Vagina (tissue), 2 donors: ENCODE measurements at regions not wholly inside any gene's neighbourhood (a gene's known extent, or its start where the extent isn't known, plus 50 kb on each side); places are given as distances from the start of the nearest gene placed in this dataset.

ENCODE experiments used
- DNase-seq, 2 donors: peaks; one replicate each; pipeline ENCODE4 v3.0.0-alpha.2; 2017; ENCODE audit errors: extremely low spot score in 2 of 2
- H3K27ac ChIP-seq: fragments of 200-600 bp; sonication (generic); one replicate; pipeline ENCODE4 v1.5.1; 2019
- H3K27me3 ChIP-seq: fragments of 200-600 bp; sonication (generic); one replicate; pipeline ENCODE4 v1.5.1; 2019
- H3K36me3 ChIP-seq, 2 donors: fragments of 200-600 bp; sonication (generic); one replicate each; pipeline ENCODE4 v1.5.1; 2017 to 2019
- H3K4me1 ChIP-seq: fragments of 200-600 bp; sonication (generic); one replicate; pipeline ENCODE4 v1.5.1; 2019
- H3K4me3 ChIP-seq, 2 donors: fragments of 200-600 bp; sonication (generic); 1 replicate in 1 of 2; 2 replicates in 1 of 2; pipeline ENCODE4 v1.5.1; 2016 to 2019
- H3K9me3 ChIP-seq: fragments of 200-600 bp; sonication (generic); one replicate; pipeline ENCODE4 v1.5.1; 2019
- POLR2A ChIP-seq, 2 donors: fragments of 450-650 bp; IDR thresholded peaks; one replicate each; pipeline ENCODE4 v1.6.1; 2017; ENCODE audit warnings: antibody characterized with exemption in 2 of 2, mild to moderate bottlenecking in 2 of 2, moderate library complexity in 2 of 2
- POLR2AphosphoS5 ChIP-seq, 2 donors: sonication (generic); formaldehyde crosslinking; IDR thresholded peaks; one replicate each; pipeline ENCODE4 v1.9.0; 2017; ENCODE audit warnings: antibody characterized with exemption in 2 of 2, mild to moderate bottlenecking in 2 of 2, low read depth in 1 of 2; ENCODE audit not compliant: insufficient read depth in 1 of 2
- intact Hi-C: fragments of 100-400 bp; cut with DNase I; formaldehyde crosslinking; loops from one replicate; pipeline ENCODE4 v1.15.1; 2023
- TF ChIP-seq, protein P1 (sequence below), 3 experiments: fragments of 450-650 bp in 2 of 3; fragments of 200-600 bp in 1 of 3; sonication (generic) in 1 of 3; IDR thresholded peaks; one replicate each; pipeline ENCODE4 v1.5.1; 2017 to 2019; ENCODE audit warnings: antibody characterized with exemption in 3 of 3, mild to moderate bottlenecking in 2 of 3, moderate library complexity in 2 of 3

DNA sequence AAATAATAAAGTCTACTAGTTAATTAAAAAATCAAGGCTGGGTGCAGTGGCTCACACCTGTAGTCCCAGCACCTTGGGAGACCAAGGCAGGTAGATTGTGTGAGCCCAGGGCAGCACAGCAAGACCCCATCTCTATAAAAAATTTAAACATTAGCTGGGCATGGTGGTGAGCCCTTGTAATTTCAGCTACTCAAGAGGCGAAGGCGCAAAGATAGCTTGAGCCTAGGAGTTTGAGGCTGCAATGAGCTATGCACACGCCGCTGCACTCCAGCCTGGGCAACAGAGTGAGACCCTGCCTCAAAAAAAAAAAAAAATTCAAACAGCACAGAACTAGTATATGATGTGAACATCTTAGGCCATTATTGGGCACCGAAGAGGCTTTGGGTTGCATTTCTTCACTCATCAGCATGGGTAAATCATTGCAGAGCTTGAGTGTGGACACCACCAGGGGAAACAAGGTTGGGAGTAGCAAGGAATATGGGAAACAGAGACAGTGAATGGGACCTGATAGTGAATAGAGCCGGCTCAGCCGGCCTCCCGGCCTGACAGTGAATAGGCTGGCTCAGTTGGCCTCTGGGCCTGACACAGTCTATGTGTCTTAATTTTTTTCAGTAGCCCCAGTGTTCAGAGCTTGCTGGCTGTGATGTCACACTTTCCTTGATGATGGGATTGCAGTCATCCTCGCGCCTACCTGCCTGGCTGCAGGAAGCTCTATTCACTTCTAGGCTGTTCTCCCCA is 89.1 kb upstream of the ERRFI1 start:
- no peaks in the 10 kb centered on the region for H3K36me3 ChIP-seq
- H3K4me3 ChIP-seq = no peak overlapping the region
- DNase-seq = no peak
- peak overlapping the region; percentile 84 for H3K27ac ChIP-seq
- intact Hi-C loops = loop anchor here (10.0 kb wide), 1 partner anchor 80 kb away; no protein-coding TSS in a partner anchor
- TF ChIP-seq, protein P1, sequence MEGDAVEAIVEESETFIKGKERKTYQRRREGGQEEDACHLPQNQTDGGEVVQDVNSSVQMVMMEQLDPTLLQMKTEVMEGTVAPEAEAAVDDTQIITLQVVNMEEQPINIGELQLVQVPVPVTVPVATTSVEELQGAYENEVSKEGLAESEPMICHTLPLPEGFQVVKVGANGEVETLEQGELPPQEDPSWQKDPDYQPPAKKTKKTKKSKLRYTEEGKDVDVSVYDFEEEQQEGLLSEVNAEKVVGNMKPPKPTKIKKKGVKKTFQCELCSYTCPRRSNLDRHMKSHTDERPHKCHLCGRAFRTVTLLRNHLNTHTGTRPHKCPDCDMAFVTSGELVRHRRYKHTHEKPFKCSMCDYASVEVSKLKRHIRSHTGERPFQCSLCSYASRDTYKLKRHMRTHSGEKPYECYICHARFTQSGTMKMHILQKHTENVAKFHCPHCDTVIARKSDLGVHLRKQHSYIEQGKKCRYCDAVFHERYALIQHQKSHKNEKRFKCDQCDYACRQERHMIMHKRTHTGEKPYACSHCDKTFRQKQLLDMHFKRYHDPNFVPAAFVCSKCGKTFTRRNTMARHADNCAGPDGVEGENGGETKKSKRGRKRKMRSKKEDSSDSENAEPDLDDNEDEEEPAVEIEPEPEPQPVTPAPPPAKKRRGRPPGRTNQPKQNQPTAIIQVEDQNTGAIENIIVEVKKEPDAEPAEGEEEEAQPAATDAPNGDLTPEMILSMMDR (IDR thresholded peaks at IDR 0.05) = no peak
- no peak for TF ChIP-seq POLR2A (IDR thresholded peaks at IDR 0.05)
- TF ChIP-seq POLR2AphosphoS5 (IDR thresholded peaks at IDR 0.05; ENCODE audit: insufficient read depth in 1 of 2, low read depth in 1 of 2) = no peak
- no peaks in the 10 kb centered on the region for H3K27me3 ChIP-seq
- peaks cover 50% of the 10 kb centered on the region for H3K4me1 ChIP-seq
- H3K9me3 ChIP-seq = no peaks in the 10 kb centered on the region

DNA sequence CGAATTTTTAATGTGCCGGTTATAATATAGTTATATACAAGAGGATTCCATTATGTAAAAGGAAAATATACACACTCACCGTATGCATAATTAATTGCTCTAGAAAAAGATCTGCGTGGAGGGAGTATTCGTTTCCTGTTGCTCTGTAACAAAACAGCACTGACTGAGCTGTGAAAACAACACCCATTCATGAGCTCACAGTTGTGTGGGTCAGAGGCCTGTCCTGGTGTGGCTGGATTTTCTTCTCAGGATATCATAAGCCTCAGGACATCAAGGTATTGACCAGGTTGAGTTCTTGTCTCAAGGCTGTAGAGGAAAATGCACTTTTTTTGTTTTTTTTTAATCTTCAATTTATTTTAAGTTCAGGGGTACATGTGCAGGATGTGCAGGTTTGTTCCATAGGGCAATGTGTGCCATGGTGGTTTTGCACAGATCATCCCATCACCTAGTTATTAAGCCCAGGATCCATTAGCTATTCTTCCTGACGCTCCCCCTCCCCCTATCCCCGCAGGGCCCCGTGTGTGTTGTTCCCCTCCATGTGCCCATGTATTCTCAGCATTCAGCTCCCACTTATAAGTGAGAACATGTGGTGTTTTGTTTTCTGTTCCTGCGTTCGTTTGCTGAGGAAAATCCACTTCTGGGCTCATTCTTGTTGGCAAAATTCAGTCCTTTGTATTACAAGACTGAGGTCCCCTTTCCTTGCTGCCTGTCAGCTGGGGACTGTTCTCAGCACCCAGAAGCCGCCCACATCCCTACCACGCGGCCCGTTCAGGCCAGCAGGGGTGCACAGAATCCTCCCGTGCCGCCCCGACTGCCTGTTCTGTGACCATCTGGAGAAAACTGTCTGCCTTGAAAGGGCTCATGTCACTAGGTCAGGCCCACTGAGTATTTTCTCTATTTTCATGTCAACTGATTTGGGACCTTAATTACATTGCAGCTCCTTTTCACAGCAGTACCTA is 87.4 kb upstream of the ERRFI1 start:
- Histone ChIP-seq H3K4me1 (peaks cover 38% of the 10 kb centered on the region), H3K27me3 (no peaks in the 10 kb centered on the region), H3K9me3 (no peaks in the 10 kb centered on the region), H3K36me3 (no peaks in the 10 kb centered on the region), H3K27ac (no peak overlapping the region), H3K4me3 (no peak overlapping the region)
- no peak for DNase-seq
- no peak for TF ChIP-seq POLR2A (IDR thresholded peaks at IDR 0.05)
- TF ChIP-seq, protein P1 (IDR thresholded peaks at IDR 0.05) = no peak
- no peak for TF ChIP-seq POLR2AphosphoS5 (IDR thresholded peaks at IDR 0.05; ENCODE audit: insufficient read depth in 1 of 2, low read depth in 1 of 2)
- intact Hi-C loops = loop anchor here (10.0 kb wide), 1 partner anchor 79 kb away; no protein-coding TSS in a partner anchor

DNA sequence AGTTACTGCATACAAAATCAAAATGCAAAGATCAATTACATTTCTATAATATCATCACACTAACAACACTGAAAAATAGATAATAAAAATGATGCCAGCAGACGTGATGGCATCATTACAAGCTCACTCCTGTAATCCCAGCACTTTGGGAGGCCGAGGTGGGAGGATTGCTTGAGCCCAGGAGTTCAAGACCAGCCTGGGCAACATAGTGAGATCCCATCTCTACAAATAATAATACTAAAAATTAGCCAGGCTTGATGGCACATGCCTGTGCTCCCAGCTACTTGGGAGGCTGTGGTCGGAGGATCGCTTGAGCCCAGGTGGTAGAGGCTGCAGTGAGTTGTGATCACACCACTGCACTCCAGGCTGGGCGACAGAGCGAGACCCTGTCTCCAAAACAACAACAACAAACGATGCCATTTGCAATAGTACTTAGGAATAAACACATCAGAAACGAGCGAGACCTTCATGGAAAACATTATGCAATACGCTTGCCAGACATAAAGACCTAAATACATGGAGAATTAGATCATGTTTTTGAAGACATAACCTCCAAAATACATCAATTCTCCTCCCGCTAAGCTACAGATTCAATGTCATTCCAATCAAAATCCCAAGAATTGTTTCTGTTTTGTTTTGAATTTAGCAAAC is 86.6 kb upstream of the ERRFI1 start:
- H3K36me3 ChIP-seq = no peaks in the 10 kb centered on the region
- no peaks in the 10 kb centered on the region for H3K27me3 ChIP-seq
- H3K9me3 ChIP-seq = no peaks in the 10 kb centered on the region
- intact Hi-C loops = loop anchor here (10.0 kb wide), 1 partner anchor 78 kb away; no protein-coding TSS in a partner anchor
- no peak overlapping the region for H3K27ac ChIP-seq
- no peak for DNase-seq
- TF ChIP-seq, protein P1 (IDR thresholded peaks at IDR 0.05) = no peak
- TF ChIP-seq POLR2A (IDR thresholded peaks at IDR 0.05) (no peak), POLR2AphosphoS5 (IDR thresholded peaks at IDR 0.05; ENCODE audit: insufficient read depth in 1 of 2, low read depth in 1 of 2) (no peak)
- peaks cover 30% of the 10 kb centered on the region for H3K4me1 ChIP-seq
- H3K4me3 ChIP-seq = no peak overlapping the region

DNA sequence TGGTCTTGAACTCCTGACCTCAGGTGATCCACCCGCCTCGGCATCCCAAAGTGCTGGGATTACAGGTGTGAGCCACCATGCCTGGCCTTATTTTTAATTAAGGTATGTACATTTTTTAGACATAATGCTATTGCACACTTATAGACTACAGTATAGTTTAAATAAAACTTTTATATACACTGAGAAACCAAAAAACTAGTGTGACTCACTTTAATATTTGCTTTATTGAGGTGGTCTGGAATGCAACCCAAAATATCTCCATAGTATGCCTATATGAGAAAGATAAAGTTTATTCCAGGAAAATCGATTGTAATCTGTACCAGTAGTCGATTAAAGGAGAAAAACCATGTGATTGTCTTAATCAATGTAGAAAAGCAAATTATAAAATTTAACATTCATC is 85.5 kb upstream of the ERRFI1 start:
- no peak for DNase-seq
- no peak for TF ChIP-seq POLR2AphosphoS5 (IDR thresholded peaks at IDR 0.05; ENCODE audit: insufficient read depth in 1 of 2, low read depth in 1 of 2)
- Histone ChIP-seq H3K36me3 (no peaks in the 10 kb centered on the region), H3K27me3 (no peaks in the 10 kb centered on the region), H3K4me3 (no peak overlapping the region), H3K4me1 (peaks cover 19% of the 10 kb centered on the region), H3K9me3 (no peaks in the 10 kb centered on the region), H3K27ac (no peak overlapping the region)
- intact Hi-C loops = loop anchor here (10.0 kb wide), 1 partner anchor 77 kb away; no protein-coding TSS in a partner anchor

DNA sequence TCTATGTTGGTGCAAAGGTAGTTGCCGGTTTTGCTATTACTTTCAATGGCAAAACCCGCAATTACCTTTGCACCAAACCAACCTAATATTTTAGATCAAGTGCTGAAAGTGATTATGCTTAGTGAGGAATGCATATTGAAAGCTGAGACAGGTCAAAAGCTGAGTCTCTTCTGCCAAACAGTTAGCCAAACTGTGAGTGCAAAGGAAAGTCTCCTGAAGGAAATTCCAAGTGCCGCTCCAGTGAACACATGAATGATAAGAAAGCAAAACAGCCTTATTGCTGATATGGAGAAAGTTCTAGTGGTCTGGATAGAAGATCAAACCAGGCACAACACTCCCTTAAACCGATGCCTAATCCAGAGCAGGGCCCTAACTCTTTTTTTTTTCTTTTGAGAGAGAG is 83.1 kb upstream of the ERRFI1 start:
- Histone ChIP-seq H3K27me3 (no peaks in the 10 kb centered on the region), H3K9me3 (no peaks in the 10 kb centered on the region), H3K4me3 (no peak overlapping the region), H3K36me3 (no peaks in the 10 kb centered on the region), H3K4me1 (no peaks in the 10 kb centered on the region), H3K27ac (no peak overlapping the region)
- intact Hi-C loops = no loop called here
- TF ChIP-seq POLR2A (IDR thresholded peaks at IDR 0.05) = no peak
- TF ChIP-seq, protein P1 (IDR thresholded peaks at IDR 0.05) = no peak
- TF ChIP-seq POLR2AphosphoS5 (IDR thresholded peaks at IDR 0.05; ENCODE audit: insufficient read depth in 1 of 2, low read depth in 1 of 2) = no peak
- no peak for DNase-seq
